Gastroesophageal sphincter (tissue), 3 donors: ENCODE measurements at regions not wholly inside any gene's neighbourhood (a gene's known extent, or its start where the extent isn't known, plus 50 kb on each side); places are given as distances from the start of the nearest gene placed in this dataset.
"Not testable (repeated sequence)": the region's sequence is repeated elsewhere in the genome, so short reads cannot be mapped to it uniquely, and the experiment has no call there.

Experiments used
- CTCF ChIP-seq, 4 experiments: fragments of 200-600 bp in 2 of 4; fragments of 450-650 bp in 2 of 4; sonication (generic) in 1 of 4; IDR thresholded peaks; one replicate each; pipeline ENCODE4 v1.5.1; 2017 to 2019; ENCODE audit warnings: antibody characterized with exemption in 4 of 4, mild to moderate bottlenecking in 2 of 4, moderate library complexity in 2 of 4
- POLR2A ChIP-seq, 2 donors: fragments of 450-650 bp; IDR thresholded peaks; one replicate each; pipeline ENCODE4 v1.6.1; 2017; ENCODE audit warnings: antibody characterized with exemption in 2 of 2, mild to moderate bottlenecking in 2 of 2, moderate library complexity in 1 of 2
- POLR2AphosphoS5 ChIP-seq: sonication (generic); formaldehyde crosslinking; IDR thresholded peaks from one replicate; pipeline ENCODE4 v1.6.1; 2017; ENCODE audit warnings: antibody characterized with exemption

GRCh38 chr11:89614428-89614827 is 95.7 kb upstream of the TRIM77 start:
- TF ChIP-seq CTCF (IDR thresholded peaks at IDR 0.05) = peak in 1 of 4 experiments; percentile 26
- not testable (repeated sequence) for TF ChIP-seq POLR2A (IDR thresholded peaks at IDR 0.05); POLR2AphosphoS5
